ENCODE measurements at regions not wholly inside any gene's neighbourhood (a gene's known extent, or its start where the extent isn't known, plus 50 kb on each side); places are given as distances from the start of the nearest gene placed in this dataset.
"Not testable (repeated sequence)": the region's sequence is repeated elsewhere in the genome, so short reads cannot be mapped to it uniquely, and the experiment has no call there.

GRCh38 chr6:85747093-85747492 is 104.4 kb upstream of the SYNCRIP start:
- DNase-seq (ENCODE audit: low spot score): no peak

DNA sequence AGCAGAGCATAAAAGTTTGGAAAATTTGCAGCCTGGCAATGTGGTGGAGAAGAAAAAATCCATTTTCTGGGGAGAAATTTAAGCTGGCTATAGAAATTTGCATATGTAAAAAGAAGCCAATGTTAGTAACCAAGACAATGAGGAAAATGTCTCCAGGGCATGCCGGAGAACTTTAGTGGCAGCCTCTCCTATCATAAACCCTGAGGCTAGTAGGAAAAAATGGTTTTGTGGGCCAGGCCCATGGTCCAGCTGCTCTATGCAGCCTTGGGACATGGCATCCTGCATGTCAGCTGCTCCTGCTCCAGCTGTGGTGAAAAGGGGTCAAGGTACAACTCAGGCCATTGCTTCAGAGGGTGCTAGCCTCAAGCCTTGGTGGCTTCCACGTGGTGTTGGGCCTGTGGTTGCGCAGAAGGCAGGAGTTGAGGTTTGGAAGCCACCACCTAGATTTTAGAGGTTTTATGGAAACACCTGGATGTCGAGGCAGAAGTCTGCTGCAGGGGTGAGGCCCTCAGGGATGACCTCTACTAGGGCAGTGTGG is 101.8 kb upstream of the SYNCRIP start:
- DNase-seq (ENCODE audit: low spot score): no peak

- no peak for DNase-seq (ENCODE audit: low spot score)
Measured at GRCh38 chr6:85726206-85726605, 83.5 kb upstream of the SYNCRIP start.

DNA sequence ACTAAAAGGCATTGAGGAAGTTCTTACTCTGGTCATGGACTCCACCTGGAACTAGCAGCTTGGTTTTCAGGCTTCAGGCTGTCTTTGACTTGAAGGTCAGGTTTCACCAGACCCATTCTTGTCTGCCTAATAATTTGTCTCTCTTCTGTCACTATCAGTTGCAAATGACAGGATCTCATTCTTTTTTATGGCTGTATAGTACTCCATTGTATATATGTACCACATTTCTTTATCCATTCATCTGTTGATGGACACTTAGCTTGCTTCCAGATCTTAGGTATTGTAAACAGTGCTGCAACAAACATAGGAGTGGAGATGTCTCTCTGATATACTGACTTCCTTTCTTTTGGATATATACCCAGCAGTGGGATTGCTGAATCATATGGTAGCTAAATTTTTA is 73.1 kb upstream of the SYNCRIP start:
- no peak for DNase-seq (ENCODE audit: low spot score)

- no peak for DNase-seq (ENCODE audit: low spot score)
Measured at GRCh38 chr6:85714893-85715530, 72.3 kb upstream of the SYNCRIP start.

- no peak for DNase-seq (ENCODE audit: low spot score)
Measured at GRCh38 chr6:85712346-85712745, 69.7 kb upstream of the SYNCRIP start.

- DNase-seq (ENCODE audit: low spot score): not testable (repeated sequence)
Measured at GRCh38 chr6:85707515-85708145, 64.9 kb upstream of the SYNCRIP start.

DNA sequence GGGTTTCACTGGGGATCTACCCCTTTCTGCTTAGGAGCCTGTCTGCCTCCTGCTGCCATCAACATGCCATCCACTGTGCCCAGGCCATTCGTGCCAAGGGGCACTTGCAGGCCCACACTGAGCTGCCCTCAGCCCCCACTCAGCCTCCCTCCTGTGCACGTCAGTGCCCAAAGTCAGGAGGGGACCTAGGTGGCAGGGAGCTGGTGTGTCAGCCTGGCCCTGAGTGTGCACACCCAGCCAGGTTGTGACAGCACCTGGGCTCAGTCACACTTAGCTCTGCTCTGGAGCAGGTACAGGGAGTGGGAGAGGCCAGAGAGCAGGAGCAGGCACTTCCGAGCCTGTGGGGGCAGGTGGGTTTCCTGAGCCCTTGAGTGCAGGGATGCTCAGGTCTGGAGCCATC is 63.6 kb upstream of the SYNCRIP start:
- DNase-seq (ENCODE audit: low spot score): no peak

- no peak for DNase-seq (ENCODE audit: low spot score)
Measured at GRCh38 chr6:85705220-85705619, 62.5 kb upstream of the SYNCRIP start.

DNA sequence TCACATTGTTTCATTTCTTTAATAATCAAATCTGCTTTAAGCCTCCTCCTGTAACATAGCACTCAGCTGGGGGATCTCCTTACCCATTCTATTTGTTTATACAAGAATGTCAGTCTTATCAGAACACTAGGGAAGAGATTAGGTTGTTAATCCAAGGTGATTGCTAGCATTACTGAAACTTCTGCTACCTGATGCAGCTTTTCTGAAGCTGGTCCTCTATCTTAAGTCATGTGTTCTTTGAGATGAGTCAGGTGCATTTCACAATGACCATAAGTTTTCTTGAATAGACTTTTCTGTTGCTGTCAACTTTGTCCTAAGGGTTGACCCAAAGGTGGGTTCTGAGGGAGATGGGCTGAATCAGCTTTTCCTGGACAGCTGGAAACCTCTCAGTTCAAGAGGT is 60.7 kb upstream of the SYNCRIP start:
- DNase-seq (ENCODE audit: low spot score): no peak

Measured in ecto neural progenitor cell (in vitro differentiated cells).